Nephron progenitor cell (in vitro differentiated cells): ENCODE measurements at regions not wholly inside any gene's neighbourhood (a gene's known extent, or its start where the extent isn't known, plus 50 kb on each side); places are given as distances from the start of the nearest gene placed in this dataset.
"Not testable (repeated sequence)": the region's sequence is repeated elsewhere in the genome, so short reads cannot be mapped to it uniquely, and the experiment has no call there.

Experiments used
- DNase-seq: peaks from one replicate; pipeline ENCODE4 v3.0.0; 2021
- H3K27ac Mint-ChIP-seq: 2 replicates; pipeline ENCODE4 v1.8.0; 2021; ENCODE audit warnings: mild to moderate bottlenecking, moderate library complexity, mixed read lengths
- H3K27me3 Mint-ChIP-seq: 2 replicates; pipeline ENCODE4 v1.8.0; 2021; ENCODE audit warnings: mild to moderate bottlenecking, low read depth, mixed read lengths; ENCODE audit not compliant: poor library complexity
- H3K36me3 Mint-ChIP-seq: 2 replicates; pipeline ENCODE4 v1.8.0; 2021; ENCODE audit warnings: low read depth, mixed read lengths
- H3K4me1 Mint-ChIP-seq: 2 replicates; pipeline ENCODE4 v1.8.0; 2021; ENCODE audit warnings: mixed read lengths
- H3K4me3 Mint-ChIP-seq: 2 replicates; pipeline ENCODE4 v1.8.0; 2021; ENCODE audit warnings: mild to moderate bottlenecking, moderate library complexity, mixed read lengths
- H3K9me3 Mint-ChIP-seq: 2 replicates; pipeline ENCODE4 v1.8.0; 2021; ENCODE audit warnings: mild to moderate bottlenecking, moderate library complexity, mixed read lengths
- CTCF ChIP-seq: fragments of 200-600 bp; sonication (generic); IDR thresholded peaks from 2 replicates; pipeline ENCODE4 v1.5.0; 2021; ENCODE audit warnings: antibody characterized with exemption

- peaks cover 39% of the 10 kb centered on the region for H3K36me3 Mint-ChIP-seq
- peaks cover 12% of the 10 kb centered on the region for H3K4me1 Mint-ChIP-seq
- peaks cover 56% of the 10 kb centered on the region for H3K9me3 Mint-ChIP-seq
- no peak for DNase-seq
- H3K27ac Mint-ChIP-seq = no peak overlapping the region
- no peaks in the 10 kb centered on the region for H3K27me3 Mint-ChIP-seq
- H3K4me3 Mint-ChIP-seq = no peak overlapping the region
- TF ChIP-seq CTCF = no peak
Measured at GRCh38 chr5:82873452-82873851, 203.7 kb downstream of the TMEM167A start.

GRCh38 chr5:82872321-82873288 lies 204.6 kb downstream of the TMEM167A start:
- peaks cover 12% of the 10 kb centered on the region for H3K4me1 Mint-ChIP-seq
- peaks cover 30% of the 10 kb centered on the region for H3K36me3 Mint-ChIP-seq
- peak overlapping the region; percentile 16 for H3K4me3 Mint-ChIP-seq
- not testable (repeated sequence) for DNase-seq, H3K27me3 Mint-ChIP-seq
- peaks cover 48% of the 10 kb centered on the region for H3K9me3 Mint-ChIP-seq
- peak overlapping the region; percentile 58 for H3K27ac Mint-ChIP-seq

- DNase-seq = no peak
- Mint-ChIP-seq H3K4me3 (no peak overlapping the region), H3K9me3 (peaks cover 11% of the 10 kb centered on the region), H3K27me3 (no peaks in the 10 kb centered on the region), H3K27ac (peak overlapping the region; percentile 51), H3K36me3 (no peaks in the 10 kb centered on the region), H3K4me1 (peaks cover 23% of the 10 kb centered on the region)
- TF ChIP-seq CTCF = no peak
Measured at GRCh38 chr5:82865625-82866024, 211.6 kb downstream of the TMEM167A start.

- DNase-seq = no peak
- Mint-ChIP-seq H3K27me3 (no peaks in the 10 kb centered on the region), H3K9me3 (peaks cover 8% of the 10 kb centered on the region), H3K36me3 (no peaks in the 10 kb centered on the region), H3K27ac (no peak overlapping the region), H3K4me3 (no peak overlapping the region), H3K4me1 (peaks cover 39% of the 10 kb centered on the region)
- no peak for TF ChIP-seq CTCF
Measured at GRCh38 chr5:82863266-82863665, 213.9 kb downstream of the TMEM167A start.

GRCh38 chr5:82862711-82863110 lies 214.5 kb downstream of the TMEM167A start:
- peak overlapping the region; percentile 23 for H3K27ac Mint-ChIP-seq
- peaks cover 8% of the 10 kb centered on the region for H3K9me3 Mint-ChIP-seq
- H3K4me1 Mint-ChIP-seq = peaks cover 43% of the 10 kb centered on the region
- no peak overlapping the region for H3K4me3 Mint-ChIP-seq
- no peak for TF ChIP-seq CTCF
- no peaks in the 10 kb centered on the region for H3K36me3 Mint-ChIP-seq
- DNase-seq = no peak
- no peaks in the 10 kb centered on the region for H3K27me3 Mint-ChIP-seq

- Mint-ChIP-seq H3K4me3 (no peak overlapping the region), H3K27ac (peak overlapping the region; percentile 23), H3K4me1 (peaks cover 43% of the 10 kb centered on the region), H3K9me3 (peaks cover 8% of the 10 kb centered on the region), H3K36me3 (no peaks in the 10 kb centered on the region), H3K27me3 (no peaks in the 10 kb centered on the region)
- TF ChIP-seq CTCF = no peak
- DNase-seq = no peak
Measured at GRCh38 chr5:82862261-82862660, 214.9 kb downstream of the TMEM167A start.
